ENCODE measurements at regions not wholly inside any gene's neighbourhood (a gene's known extent, or its start where the extent isn't known, plus 50 kb on each side); places are given as distances from the start of the nearest gene placed in this dataset.

DNA sequence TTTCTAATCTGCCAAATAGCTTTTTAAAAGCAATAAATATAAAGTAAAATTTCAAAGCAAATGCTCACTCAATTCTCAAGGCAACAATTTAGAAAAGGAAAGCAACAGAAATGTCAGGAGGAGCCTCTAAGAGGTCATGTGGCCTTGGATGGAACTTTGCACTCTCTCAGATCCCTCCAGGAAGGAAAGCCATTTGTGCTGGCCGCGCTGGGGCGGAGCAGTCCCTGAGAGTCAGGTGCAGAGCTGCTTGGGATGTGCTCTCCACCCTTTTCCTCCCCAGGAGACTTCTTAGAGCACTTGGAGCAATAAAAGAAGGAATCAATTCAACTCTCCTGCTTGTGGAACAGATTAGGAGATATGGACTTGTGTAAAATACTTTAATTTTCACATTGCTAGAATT lies 379.8 kb upstream of the LINC00305 start:
- no peak for TF ChIP-seq ZFX (IDR thresholded peaks at IDR 0.05; ENCODE audit: borderline replicate concordance)
- TF ChIP-seq, protein P1, sequence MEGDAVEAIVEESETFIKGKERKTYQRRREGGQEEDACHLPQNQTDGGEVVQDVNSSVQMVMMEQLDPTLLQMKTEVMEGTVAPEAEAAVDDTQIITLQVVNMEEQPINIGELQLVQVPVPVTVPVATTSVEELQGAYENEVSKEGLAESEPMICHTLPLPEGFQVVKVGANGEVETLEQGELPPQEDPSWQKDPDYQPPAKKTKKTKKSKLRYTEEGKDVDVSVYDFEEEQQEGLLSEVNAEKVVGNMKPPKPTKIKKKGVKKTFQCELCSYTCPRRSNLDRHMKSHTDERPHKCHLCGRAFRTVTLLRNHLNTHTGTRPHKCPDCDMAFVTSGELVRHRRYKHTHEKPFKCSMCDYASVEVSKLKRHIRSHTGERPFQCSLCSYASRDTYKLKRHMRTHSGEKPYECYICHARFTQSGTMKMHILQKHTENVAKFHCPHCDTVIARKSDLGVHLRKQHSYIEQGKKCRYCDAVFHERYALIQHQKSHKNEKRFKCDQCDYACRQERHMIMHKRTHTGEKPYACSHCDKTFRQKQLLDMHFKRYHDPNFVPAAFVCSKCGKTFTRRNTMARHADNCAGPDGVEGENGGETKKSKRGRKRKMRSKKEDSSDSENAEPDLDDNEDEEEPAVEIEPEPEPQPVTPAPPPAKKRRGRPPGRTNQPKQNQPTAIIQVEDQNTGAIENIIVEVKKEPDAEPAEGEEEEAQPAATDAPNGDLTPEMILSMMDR (IDR thresholded peaks at IDR 0.05) = no peak
- H3K27ac ChIP-seq = no peak overlapping the region

DNA sequence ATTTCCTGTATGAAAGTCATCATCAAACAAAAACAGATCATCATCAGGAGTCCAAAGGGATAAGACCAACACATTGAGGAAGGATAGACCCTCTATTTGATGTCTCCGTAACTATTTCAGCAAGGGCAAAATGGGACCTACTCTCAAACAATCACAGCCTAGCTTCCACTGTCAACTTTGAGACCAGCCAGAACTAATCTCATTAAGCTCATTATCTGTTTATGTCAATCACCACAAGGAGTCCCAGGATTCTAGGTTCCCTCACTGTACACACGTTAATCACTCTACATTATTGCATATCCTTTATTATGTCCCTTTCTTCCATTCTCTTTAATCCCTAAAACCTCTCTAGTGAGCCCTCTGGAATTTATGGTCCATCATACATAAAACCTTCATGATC lies 370.3 kb upstream of the LINC00305 start:
- TF ChIP-seq ZFX (IDR thresholded peaks at IDR 0.05; ENCODE audit: borderline replicate concordance) = no peak
- TF ChIP-seq, protein P1 (IDR thresholded peaks at IDR 0.05) = no peak
- no peak overlapping the region for H3K27ac ChIP-seq

DNA sequence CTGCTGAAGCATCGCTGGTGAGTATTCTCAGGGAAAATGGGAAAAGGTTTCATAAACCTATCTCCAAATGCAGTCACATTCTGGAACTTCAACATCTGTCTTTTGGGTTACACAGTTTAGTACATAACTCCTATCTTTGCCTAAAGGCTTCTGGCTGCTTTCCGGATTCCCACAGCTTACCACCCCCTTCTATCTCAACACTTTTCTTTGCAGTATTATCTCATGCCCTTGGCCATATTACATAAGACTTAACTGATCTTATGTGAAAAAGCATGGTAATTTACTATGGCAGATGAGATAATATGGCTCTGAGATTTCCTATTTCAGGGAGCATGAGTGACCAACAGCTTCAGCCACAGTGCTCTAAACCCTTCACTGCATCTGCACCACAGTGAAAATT lies 369.3 kb upstream of the LINC00305 start:
- no peak for TF ChIP-seq ZFX (IDR thresholded peaks at IDR 0.05; ENCODE audit: borderline replicate concordance)
- TF ChIP-seq, protein P1 (IDR thresholded peaks at IDR 0.05) = no peak
- no peak overlapping the region for H3K27ac ChIP-seq

DNA sequence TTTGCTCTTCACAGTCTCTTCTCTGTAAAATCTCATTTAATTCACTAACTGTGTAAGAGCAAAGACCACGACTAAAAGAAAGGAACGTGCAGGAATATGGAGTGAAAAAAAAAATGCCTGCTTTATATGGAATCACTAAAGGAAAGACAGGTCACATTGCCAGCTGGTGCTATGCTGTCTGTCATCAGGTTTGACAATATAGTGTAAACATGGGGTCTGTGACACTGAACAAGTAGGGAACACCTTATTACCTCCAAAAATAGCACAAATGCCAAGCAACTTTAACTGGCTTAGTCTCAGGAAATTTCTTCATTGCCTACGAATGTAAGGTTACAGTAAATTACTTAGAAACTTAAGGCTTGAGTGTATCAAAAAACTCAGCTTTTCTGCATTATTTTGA lies 364.5 kb upstream of the LINC00305 start:
- TF ChIP-seq, protein P1 (IDR thresholded peaks at IDR 0.05) = no peak
- no peak for TF ChIP-seq ZFX (IDR thresholded peaks at IDR 0.05; ENCODE audit: borderline replicate concordance)
- no peak overlapping the region for H3K27ac ChIP-seq

DNA sequence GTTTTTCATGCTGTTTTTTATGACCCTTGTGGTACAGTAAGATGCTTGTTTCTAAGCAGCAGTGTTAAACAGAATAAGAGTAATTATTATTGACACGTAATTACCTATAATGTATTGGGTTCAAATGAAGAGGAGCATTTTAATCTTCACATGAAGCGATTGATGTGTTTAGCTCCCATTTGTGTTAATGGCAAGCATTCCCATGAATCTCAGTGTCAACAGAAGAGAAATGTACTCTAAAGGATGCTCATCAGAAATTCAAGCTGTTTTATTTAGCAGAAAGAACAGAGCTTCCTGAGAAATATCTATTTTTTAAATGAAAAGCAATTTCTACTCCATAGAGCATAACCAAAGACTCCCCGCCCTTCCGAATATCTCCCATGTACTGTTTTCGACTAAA lies 341.3 kb upstream of the LINC00305 start:
- no peak overlapping the region for H3K27ac ChIP-seq
- TF ChIP-seq, protein P1 (IDR thresholded peaks at IDR 0.05) = no peak
- TF ChIP-seq ZFX (IDR thresholded peaks at IDR 0.05; ENCODE audit: borderline replicate concordance) = no peak

DNA sequence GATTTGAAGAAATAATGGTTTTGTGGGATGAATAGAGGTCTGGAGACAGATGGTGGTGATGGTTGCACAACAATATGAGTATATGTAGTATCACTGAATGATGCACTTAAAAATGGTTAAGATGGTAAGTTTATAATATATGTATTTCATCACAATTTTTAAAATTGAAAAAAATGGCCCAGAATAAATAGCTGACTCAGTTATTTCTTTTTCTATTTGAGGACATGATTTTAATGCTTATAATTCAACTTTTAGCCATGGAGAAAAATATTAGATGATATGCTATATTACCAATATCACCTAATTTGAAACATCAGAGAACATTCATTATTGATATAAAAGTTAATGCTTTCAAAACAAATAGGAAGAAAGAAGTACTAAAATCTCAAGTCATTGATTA lies 339.8 kb upstream of the LINC00305 start:
- TF ChIP-seq ZFX (IDR thresholded peaks at IDR 0.05; ENCODE audit: borderline replicate concordance) = no peak
- TF ChIP-seq, protein P1 (IDR thresholded peaks at IDR 0.05) = no peak
- H3K27ac ChIP-seq = no peak overlapping the region

DNA sequence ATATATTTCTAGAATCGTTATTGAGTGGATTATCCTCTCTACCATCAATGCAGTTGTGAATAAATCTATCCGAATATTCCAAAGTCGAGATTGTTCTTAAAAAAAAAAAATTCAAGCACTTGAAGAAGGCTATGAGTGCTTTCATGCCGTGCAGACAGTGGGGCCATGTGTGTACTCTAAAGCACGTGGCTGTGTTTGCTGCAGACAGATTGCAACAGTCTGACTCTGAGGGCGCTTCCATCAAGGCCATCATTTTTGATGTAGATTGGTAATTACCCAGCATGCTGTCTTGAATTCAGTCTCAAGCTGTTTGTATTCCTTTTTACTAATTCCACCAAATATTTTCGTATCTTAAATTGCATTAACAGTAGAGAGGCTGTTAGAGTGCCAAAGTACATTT lies 325.9 kb upstream of the LINC00305 start:
- no peak overlapping the region for H3K27ac ChIP-seq
- TF ChIP-seq, protein P1 (IDR thresholded peaks at IDR 0.05) = no peak
- TF ChIP-seq ZFX (IDR thresholded peaks at IDR 0.05; ENCODE audit: borderline replicate concordance) = no peak

Measured in 22Rv1 (cell line).